GM11168 (cell line): ENCODE measurements at regions not wholly inside any gene's neighbourhood (a gene's known extent, or its start where the extent isn't known, plus 50 kb on each side); places are given as distances from the start of the nearest gene placed in this dataset.

Experiments
- in situ Hi-C: fragments of 300-500 bp; cut with MboI; formaldehyde crosslinking; loops from one replicate; pipeline ENCODE4 v1.12.0; 2022; ENCODE audit warnings: low sequenced_read_pairs; ENCODE audit not compliant: unreplicated experiment

- in situ Hi-C loops = no loop called here
Observed at GRCh38 chr6:169965657-169966311, 214.4 kb downstream of the ERMARD start.

DNA sequence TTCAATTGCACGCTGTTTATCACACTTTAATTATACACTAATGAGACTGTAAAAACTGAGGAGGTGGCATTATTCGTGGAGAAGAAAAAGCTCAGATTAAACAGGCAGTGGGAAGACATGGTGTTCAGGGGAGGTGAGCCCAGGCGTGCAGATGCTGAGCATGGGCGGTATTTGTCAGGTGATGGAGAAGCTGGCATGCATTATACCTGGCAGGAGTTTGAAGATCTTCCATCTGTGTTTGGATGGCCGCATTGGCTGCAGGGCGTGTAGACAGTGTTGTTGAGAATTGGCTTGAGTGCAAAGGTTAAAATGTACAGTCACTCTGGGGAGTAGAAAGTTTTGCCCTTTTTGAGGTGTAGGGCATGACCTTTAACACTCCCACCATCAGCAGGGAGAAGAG is 213.8 kb downstream of the ERMARD start:
- in situ Hi-C loops = no loop called here

- in situ Hi-C loops = no loop called here
Observed at GRCh38 chr6:169964486-169965180, 213.2 kb downstream of the ERMARD start.

DNA sequence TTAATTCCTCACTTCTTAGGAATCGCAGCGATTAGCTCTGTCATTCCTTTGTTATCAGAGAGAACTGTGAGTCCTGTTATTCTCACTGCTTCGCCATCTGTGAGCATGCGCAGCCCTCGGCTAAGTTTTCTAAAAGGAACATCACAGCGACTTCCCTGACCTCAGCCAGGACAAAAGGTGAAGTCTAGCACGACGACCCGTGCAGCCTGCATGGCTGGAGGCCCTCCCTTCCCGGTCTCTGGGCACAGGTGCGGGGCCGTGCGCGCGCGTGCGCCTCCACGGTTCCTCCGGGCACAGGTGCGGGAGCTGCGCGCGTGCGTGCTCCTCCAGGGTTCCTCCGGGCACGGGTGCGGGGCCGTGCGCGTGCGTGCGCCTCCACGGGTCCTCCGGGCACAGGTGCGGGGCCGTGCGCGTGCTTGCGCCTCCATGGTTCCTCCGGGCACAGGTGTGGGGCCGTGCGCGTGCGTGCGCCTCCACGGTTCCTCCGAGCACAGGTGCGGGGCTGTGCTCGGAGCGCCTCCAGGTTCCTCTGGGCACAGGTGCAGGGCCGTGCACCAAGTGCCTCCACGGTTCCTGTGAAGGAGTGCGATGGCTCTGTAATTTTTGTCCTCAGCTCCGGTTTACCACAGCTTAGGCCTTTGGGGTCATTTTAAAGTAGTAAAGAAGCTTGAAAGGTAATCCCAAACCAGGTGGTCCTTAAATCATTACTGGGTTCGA is 212.3 kb downstream of the ERMARD start:
- in situ Hi-C loops = no loop called here

GRCh38 chr6:169962604-169963469 is 211.4 kb downstream of the ERMARD start:
- in situ Hi-C loops = no loop called here

DNA sequence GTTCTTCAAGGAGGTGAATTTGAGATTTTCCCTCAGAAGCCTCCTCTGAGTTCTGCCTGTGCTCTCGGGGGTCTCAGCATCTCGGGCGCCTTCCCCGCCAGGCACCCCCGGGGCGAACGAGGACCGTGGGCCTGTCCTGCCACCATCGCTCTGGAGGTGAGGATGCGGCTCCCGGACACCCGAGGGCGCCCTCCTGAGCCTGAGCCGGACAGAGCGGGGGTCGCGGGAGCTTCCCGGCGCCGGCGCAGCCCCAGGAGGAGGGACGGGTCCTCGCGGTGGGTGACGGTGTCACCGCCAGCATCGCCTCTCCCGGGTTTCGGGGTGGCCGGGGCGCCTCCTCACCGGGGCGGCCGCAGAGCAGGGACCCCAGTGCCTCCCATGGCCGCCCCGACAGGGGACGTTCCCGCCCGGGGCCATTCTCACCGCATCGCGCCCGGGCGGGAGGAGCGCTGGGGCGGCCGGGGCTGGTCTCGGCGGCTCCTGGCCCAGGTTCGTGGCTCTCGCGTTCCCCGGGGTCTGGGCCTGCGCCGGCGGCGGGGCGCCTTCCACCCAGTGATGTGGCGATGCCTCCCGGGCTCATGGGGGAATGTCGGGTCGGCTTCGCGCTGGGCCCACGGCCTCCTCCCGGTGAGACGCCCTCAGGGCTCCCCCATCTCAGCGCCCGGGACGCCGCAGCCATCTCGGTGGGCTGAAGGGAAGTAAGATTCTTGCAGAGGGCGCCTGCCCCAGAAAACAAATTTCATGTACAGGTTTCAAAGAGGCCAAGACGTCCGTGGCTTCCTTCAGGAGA is 210.5 kb downstream of the ERMARD start:
- in situ Hi-C loops = no loop called here

GRCh38 chr6:169960886-169961611 is 209.6 kb downstream of the ERMARD start:
- in situ Hi-C loops = no loop called here

GRCh38 chr6:169960521-169960885 is 209.1 kb downstream of the ERMARD start:
- in situ Hi-C loops = no loop called here

- in situ Hi-C loops = no loop called here
Observed at GRCh38 chr6:169960003-169960344, 208.6 kb downstream of the ERMARD start.

- in situ Hi-C loops = no loop called here
Observed at GRCh38 chr6:169959136-169960002, 207.9 kb downstream of the ERMARD start.

DNA sequence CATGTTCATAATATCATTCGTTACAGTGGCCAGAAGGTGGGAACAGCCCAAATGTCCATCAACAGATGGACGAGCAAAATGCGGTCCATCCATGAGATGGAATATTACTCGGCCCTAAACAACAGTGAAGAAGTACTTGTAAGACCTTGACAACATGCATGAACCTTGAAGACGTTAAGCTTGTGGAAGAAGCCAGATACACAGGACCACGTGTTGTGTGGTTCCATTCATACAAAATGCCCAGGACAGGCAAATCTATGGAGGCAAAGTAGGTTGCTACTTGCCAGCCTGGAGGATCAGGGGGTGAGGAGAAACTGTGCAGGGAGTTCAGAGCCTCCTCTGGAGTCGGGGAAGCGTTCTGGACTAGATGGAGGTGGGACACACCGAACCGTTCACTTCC is 207.1 kb downstream of the ERMARD start:
- in situ Hi-C loops = no loop called here

DNA sequence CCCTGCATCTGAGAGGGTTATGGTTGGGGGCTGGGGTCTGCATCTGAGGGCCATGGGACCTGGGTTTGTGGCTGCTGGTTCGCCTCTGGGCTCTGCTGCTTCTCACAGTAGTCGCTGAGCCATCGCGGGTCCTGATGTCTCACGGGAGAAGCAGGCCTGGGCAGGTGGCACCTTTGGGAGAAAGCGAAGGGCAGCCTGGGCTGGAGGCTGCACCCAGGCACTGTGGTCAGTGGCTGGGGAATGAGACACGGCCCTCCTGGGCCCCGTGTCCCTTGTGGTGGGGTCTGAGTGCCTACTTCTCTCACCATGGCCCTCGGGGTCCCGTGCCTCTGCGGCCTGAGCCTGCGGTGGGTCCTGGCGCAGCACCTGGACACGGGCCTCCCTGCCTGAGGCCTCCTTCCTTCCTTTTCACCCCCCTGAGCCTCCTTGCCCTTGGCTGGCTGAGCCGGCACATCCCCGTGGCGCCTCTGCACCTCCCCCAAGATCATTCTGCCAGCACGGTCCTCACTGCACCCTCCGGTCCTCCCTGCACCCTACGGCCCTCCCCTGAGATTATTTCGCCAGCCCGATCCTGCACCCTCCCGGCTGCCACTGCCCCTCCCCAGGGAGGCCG is 206.0 kb downstream of the ERMARD start:
- in situ Hi-C loops = no loop called here

GRCh38 chr6:169956580-169956979 is 205.2 kb downstream of the ERMARD start:
- in situ Hi-C loops = no loop called here

DNA sequence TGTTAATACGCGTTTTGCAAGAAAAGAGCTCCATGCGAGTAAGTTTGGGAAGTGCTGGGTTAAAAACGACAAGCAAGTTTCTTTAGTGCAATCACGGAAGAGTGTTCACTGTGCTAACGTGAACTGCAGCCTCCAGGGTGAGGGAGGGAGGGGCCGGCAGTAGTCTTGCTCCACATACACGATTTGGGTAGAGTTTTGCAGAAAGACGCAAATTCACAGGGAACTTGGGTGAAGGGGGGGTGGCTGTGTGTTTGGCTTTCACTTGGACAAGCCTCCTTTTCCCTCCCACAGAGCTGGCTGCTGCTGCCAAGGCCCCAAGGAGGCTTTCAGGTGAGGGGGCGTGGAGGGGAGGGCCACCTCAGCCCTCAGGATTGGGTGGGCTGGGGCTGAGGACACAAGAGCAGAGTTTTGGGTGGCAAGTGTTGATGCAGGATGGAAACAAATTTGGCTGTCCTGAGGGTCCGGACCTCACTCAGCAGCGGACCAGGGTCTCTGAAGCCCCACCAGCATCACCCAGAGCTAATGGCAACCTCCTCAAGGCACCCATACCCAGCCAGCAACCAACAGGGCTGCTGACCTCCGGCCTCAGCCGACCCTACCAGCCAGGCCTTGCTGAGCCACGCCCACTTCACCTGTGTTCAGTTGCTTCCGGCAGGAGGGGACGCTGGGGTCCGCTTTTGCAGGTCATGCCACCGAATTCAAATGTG is 204.5 kb downstream of the ERMARD start:
- in situ Hi-C loops = no loop called here

GRCh38 chr6:169954977-169955376 is 203.6 kb downstream of the ERMARD start:
- in situ Hi-C loops = no loop called here

DNA sequence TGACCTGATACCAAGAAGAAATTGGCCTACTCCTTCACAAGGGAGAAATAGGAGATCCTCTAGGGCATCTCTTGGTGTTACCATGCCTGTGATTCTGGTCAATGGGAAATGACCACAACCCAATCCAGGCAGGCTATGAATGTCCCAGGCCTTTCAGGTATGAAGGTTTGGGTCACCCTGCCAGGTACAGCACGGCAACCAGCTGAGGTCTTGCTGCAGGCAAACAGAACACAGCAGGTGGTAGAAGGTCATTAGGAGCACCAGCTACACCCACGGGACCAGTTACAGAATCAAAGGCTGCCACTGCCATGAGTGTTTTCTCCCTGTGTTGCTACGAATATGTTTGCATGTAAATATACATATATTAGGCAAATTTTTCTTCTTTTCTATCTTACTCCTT is 202.3 kb downstream of the ERMARD start:
- in situ Hi-C loops = no loop called here

- in situ Hi-C loops = no loop called here
Observed at GRCh38 chr6:169950558-169950957, 199.1 kb downstream of the ERMARD start.
